Mesenchymal stem cell (in vitro differentiated cells and primary cell): ENCODE measurements at regions not wholly inside any gene's neighbourhood (a gene's known extent, or its start where the extent isn't known, plus 50 kb on each side); places are given as distances from the start of the nearest gene placed in this dataset.
A peak's percentile ranks its signal among the peaks of the same experiment; 100 is the strongest.

Source experiments
- DNase-seq: peaks from one replicate; pipeline ENCODE4 v3.0.0-alpha.2; 2013
- H2AFZ ChIP-seq: one replicate; pipeline ENCODE4 v1.6.1; 2013; ENCODE audit warnings: low read depth, mild to moderate bottlenecking, control low read depth, inconsistent platforms, low read length, moderate library complexity
- H2AK5ac ChIP-seq: 2 replicates; pipeline ENCODE4 v1.6.1; 2013; ENCODE audit warnings: low read length, moderate library complexity, mild to moderate bottlenecking, inconsistent platforms; ENCODE audit not compliant: severe bottlenecking
- H2BK120ac ChIP-seq: one replicate; pipeline ENCODE4 v1.6.1; 2013; ENCODE audit warnings: low read depth, mild to moderate bottlenecking, inconsistent platforms, low read length, moderate library complexity
- H2BK12ac ChIP-seq, 2 experiments: one replicate each; pipeline ENCODE4 v1.6.1; 2013; ENCODE audit warnings: inconsistent platforms in 2 of 2, low read length in 2 of 2, mild to moderate bottlenecking in 2 of 2, moderate library complexity in 2 of 2, control low read depth in 1 of 2
- H2BK15ac ChIP-seq: one replicate; pipeline ENCODE4 v1.6.1; 2013; ENCODE audit warnings: mild to moderate bottlenecking, low read depth, inconsistent platforms; ENCODE audit not compliant: poor library complexity, severe bottlenecking
- H2BK5ac ChIP-seq: 2 replicates; pipeline ENCODE4 v1.6.1; 2013; ENCODE audit warnings: low read depth, mild to moderate bottlenecking, low read length, control low read depth, inconsistent platforms; ENCODE audit not compliant: poor library complexity, severe bottlenecking
- H3K14ac ChIP-seq, 2 experiments: one replicate each; pipeline ENCODE4 v1.6.1; 2013; ENCODE audit warnings: inconsistent platforms in 2 of 2, low read length in 2 of 2, control low read depth in 1 of 2, mild to moderate bottlenecking in 1 of 2, moderate library complexity in 1 of 2
- H3K18ac ChIP-seq, 2 experiments: one replicate each; pipeline ENCODE4 v1.6.1; 2013; ENCODE audit warnings: inconsistent platforms in 2 of 2, low read length in 2 of 2, control low read depth in 1 of 2, low read depth in 1 of 2, mild to moderate bottlenecking in 1 of 2
- H3K23ac ChIP-seq, 2 experiments: one replicate each; pipeline ENCODE4 v1.6.1; 2013; ENCODE audit warnings: inconsistent platforms in 2 of 2, low read length in 2 of 2, mild to moderate bottlenecking in 2 of 2, moderate library complexity in 2 of 2, control low read depth in 1 of 2
- H3K27ac ChIP-seq: 2 replicates; pipeline ENCODE4 v1.5.1; 2013; ENCODE audit warnings: mild to moderate bottlenecking, moderate library complexity, low read length, control low read depth, inconsistent platforms; ENCODE audit not compliant: poor library complexity, severe bottlenecking
- H3K27me3 ChIP-seq, 2 experiments: 2 replicates each; pipeline versions ENCODE4 v1.6.1 to v1.7.0; 2013; ENCODE audit warnings: low read length in 2 of 2, mild to moderate bottlenecking in 2 of 2, moderate library complexity in 2 of 2, control low read depth in 1 of 2, inconsistent platforms in 1 of 2; ENCODE audit not compliant: control insufficient read depth in 1 of 2, insufficient read depth in 1 of 2
- H3K36me3 ChIP-seq, 2 experiments: 2 replicates each; pipeline versions ENCODE4 v1.6.1 to v1.7.0; 2013; ENCODE audit warnings: low read length in 2 of 2, control low read depth in 1 of 2, inconsistent platforms in 1 of 2, low read depth in 1 of 2, mild to moderate bottlenecking in 1 of 2; ENCODE audit not compliant: insufficient read depth in 2 of 2, control insufficient read depth in 1 of 2
- H3K4ac ChIP-seq, 2 experiments: one replicate each; pipeline ENCODE4 v1.6.1; 2013; ENCODE audit warnings: inconsistent platforms in 2 of 2, low read length in 2 of 2, mild to moderate bottlenecking in 2 of 2, moderate library complexity in 2 of 2, control low read depth in 1 of 2, low read depth in 1 of 2
- H3K4me1 ChIP-seq: 2 replicates; pipeline ENCODE4 v1.6.1; 2013; ENCODE audit warnings: low read depth, low read length, control low read depth; ENCODE audit not compliant: control insufficient read depth, insufficient read depth
- H3K4me2 ChIP-seq: 2 replicates; pipeline ENCODE4 v1.6.1; 2013; ENCODE audit warnings: low read length, mild to moderate bottlenecking, inconsistent platforms; ENCODE audit not compliant: poor library complexity, severe bottlenecking
- H3K4me3 ChIP-seq, 2 experiments: 2 replicates each; pipeline versions ENCODE4 v1.5.1 to v1.7.0; 2013; ENCODE audit warnings: low read length in 2 of 2, mild to moderate bottlenecking in 2 of 2, control low read depth in 1 of 2, low read depth in 1 of 2; ENCODE audit not compliant: insufficient read depth in 1 of 2
- H3K79me1 ChIP-seq: replicated peaks from 2 replicates; pipeline ENCODE4 v1.6.1; 2013; ENCODE audit warnings: mild to moderate bottlenecking, control low read depth, low read length, inconsistent platforms; ENCODE audit not compliant: poor library complexity, severe bottlenecking
- H3K9ac ChIP-seq: 2 replicates; pipeline ENCODE4 v1.7.0; 2013; ENCODE audit warnings: mild to moderate bottlenecking, low read length, moderate library complexity
- H3K9me3 ChIP-seq: 2 replicates; pipeline ENCODE4 v1.7.0; 2013; ENCODE audit warnings: mild to moderate bottlenecking, low read length; ENCODE audit not compliant: control insufficient read depth
- H4K8ac ChIP-seq: one replicate; pipeline ENCODE4 v1.6.1; 2013; ENCODE audit warnings: inconsistent platforms, mild to moderate bottlenecking, low read length, moderate library complexity
- H4K91ac ChIP-seq: one replicate; pipeline ENCODE4 v1.6.1; 2013; ENCODE audit warnings: mild to moderate bottlenecking, low read length, inconsistent platforms
- WGBS: methylation state at CpG from one replicate; pipeline ENCODE4 v1.1.7; 2013; ENCODE audit warnings: mixed read lengths; 5-methylcytosine and 5-hydroxymethylcytosine counted together

GRCh38 chr7:80563561-80564327 is 51.9 kb upstream of the GNAT3 start:
- Histone ChIP-seq H3K18ac (peak overlapping the region in 1 of 2 experiments; percentile 11), H3K27me3 (no peaks in the 10 kb centered on the region), H2AK5ac (no peak overlapping the region), H3K4ac (peak overlapping the region in 1 of 2 experiments; percentile 13), H2BK5ac (no peak overlapping the region), H3K4me1 (no peaks in the 10 kb centered on the region), H3K9me3 (peaks cover 31% of the 10 kb centered on the region), H3K14ac (peak overlapping the region in 1 of 2 experiments; percentile 71), H3K27ac (no peak overlapping the region), H2BK15ac (no peak overlapping the region), H3K23ac (peak overlapping the region in 1 of 2 experiments; percentile 40), H2AFZ (no peak overlapping the region), H2BK120ac (no peak overlapping the region), H2BK12ac (no peak overlapping the region), H3K9ac (no peak overlapping the region), H3K36me3 (no peaks in the 10 kb centered on the region), H3K4me3 (no peak overlapping the region), H4K91ac (no peak overlapping the region), H4K8ac (no peak overlapping the region), H3K79me1 (no peaks in the 10 kb centered on the region), H3K4me2 (no peak overlapping the region)
- 73% methylated on average over 7 of the region's 7 CpGs for WGBS
- no peak for DNase-seq

GRCh38 chr7:80565554-80565953 is 53.7 kb upstream of the GNAT3 start:
- WGBS, result 96% methylated on average over 3 of the region's 3 CpGs
- Histone ChIP-seq H2BK120ac (no peak overlapping the region), H3K4me3 (no peak overlapping the region)

GRCh38 chr7:80581486-80582260 is 56.8 kb upstream of the CD36 start:
- H3K4ac ChIP-seq, result no peak overlapping the region
- no peak overlapping the region for H3K14ac ChIP-seq
- H2AK5ac ChIP-seq, result no peak overlapping the region
- no peak for DNase-seq
- no peak overlapping the region for H2BK12ac ChIP-seq
- H3K4me2 ChIP-seq, result no peak overlapping the region
- H3K9me3 ChIP-seq, result no peaks in the 10 kb centered on the region
- no peak overlapping the region for H2AFZ ChIP-seq
- H3K9ac ChIP-seq, result no peak overlapping the region
- H2BK15ac ChIP-seq, result no peak overlapping the region
- H3K79me1 ChIP-seq, result no peaks in the 10 kb centered on the region
- no peak overlapping the region for H3K4me3 ChIP-seq
- no peaks in the 10 kb centered on the region for H3K4me1 ChIP-seq
- H3K27me3 ChIP-seq, result no peaks in the 10 kb centered on the region
- H3K18ac ChIP-seq, result no peak overlapping the region
- no peak overlapping the region for H3K27ac ChIP-seq
- no peak overlapping the region for H2BK120ac ChIP-seq
- no peak overlapping the region for H2BK5ac ChIP-seq
- WGBS, result 33% methylated on average over 1 of the region's 4 CpGs
- H4K8ac ChIP-seq, result peak overlapping the region; percentile 69
- no peak overlapping the region for H4K91ac ChIP-seq
- no peak overlapping the region for H3K23ac ChIP-seq
- no peaks in the 10 kb centered on the region for H3K36me3 ChIP-seq

More at GRCh38 chr7:80565554-80565953, 53.7 kb upstream of the GNAT3 start:
- H3K79me1 ChIP-seq, result no peaks in the 10 kb centered on the region
- no peak overlapping the region for H3K14ac ChIP-seq
- no peak overlapping the region for H2BK5ac ChIP-seq
- no peak overlapping the region for H2BK15ac ChIP-seq
- H3K4me2 ChIP-seq, result no peak overlapping the region
- H3K4ac ChIP-seq, result no peak overlapping the region
- H3K23ac ChIP-seq, result no peak overlapping the region
- DNase-seq, result no peak
- no peaks in the 10 kb centered on the region for H3K27me3 ChIP-seq
- H3K36me3 ChIP-seq, result no peaks in the 10 kb centered on the region
- no peak overlapping the region for H4K8ac ChIP-seq
- H3K9ac ChIP-seq, result no peak overlapping the region
- H2AK5ac ChIP-seq, result no peak overlapping the region
- H2BK12ac ChIP-seq, result no peak overlapping the region
- peaks cover 16% of the 10 kb centered on the region for H3K9me3 ChIP-seq
- H2AFZ ChIP-seq, result no peak overlapping the region
- no peak overlapping the region for H3K27ac ChIP-seq
- H3K18ac ChIP-seq, result no peak overlapping the region
- H4K91ac ChIP-seq, result no peak overlapping the region
- no peaks in the 10 kb centered on the region for H3K4me1 ChIP-seq

GRCh38 chr7:80583901-80584300 is 54.5 kb upstream of the CD36 start:
- DNase-seq, result peak; percentile 35
- Histone ChIP-seq H3K9ac (no peak overlapping the region), H2AFZ (no peak overlapping the region), H2BK5ac (no peak overlapping the region), H3K4me2 (no peak overlapping the region), H3K9me3 (no peaks in the 10 kb centered on the region), H4K8ac (no peak overlapping the region), H3K14ac (no peak overlapping the region), H3K36me3 (no peaks in the 10 kb centered on the region), H3K23ac (no peak overlapping the region), H3K27ac (no peak overlapping the region), H3K4ac (no peak overlapping the region), H3K79me1 (no peaks in the 10 kb centered on the region), H4K91ac (no peak overlapping the region), H3K18ac (peak overlapping the region in 1 of 2 experiments; percentile 2), H2BK120ac (no peak overlapping the region), H2BK12ac (no peak overlapping the region), H3K27me3 (no peaks in the 10 kb centered on the region), H2BK15ac (no peak overlapping the region), H3K4me3 (no peak overlapping the region), H3K4me1 (no peaks in the 10 kb centered on the region), H2AK5ac (no peak overlapping the region)
- 60% methylated on average over 1 of the region's 2 CpGs for WGBS
